ENCODE measurements at regions not wholly inside any gene's neighbourhood (a gene's known extent, or its start where the extent isn't known, plus 50 kb on each side); places are given as distances from the start of the nearest gene placed in this dataset.

GRCh38 chr5:56685503-56686217 lies 129.7 kb upstream of the MAP3K1 start:
- TF ChIP-seq ZNF274 (IDR thresholded peaks at IDR 0.05; ENCODE audit: low read depth, low read length) (no peak), SUZ12 (IDR thresholded peaks at IDR 0.05; ENCODE audit: extremely low read depth, insufficient read depth, insufficient read length) (no peak)

All from NT2/D1 (cell line).